Fibroblast of lung (primary cell): ENCODE measurements at regions not wholly inside any gene's neighbourhood (a gene's known extent, or its start where the extent isn't known, plus 50 kb on each side); places are given as distances from the start of the nearest gene placed in this dataset.

Experiments used
- DNase-seq, 2 donors: peaks; one replicate each; pipeline versions ENCODE4 v3.0.0 to v3.0.0-alpha.2; 2010; ENCODE audit warnings: low read depth in 2 of 2
- H2AFZ ChIP-seq: 2 replicates; pipeline ENCODE4 v1.5.1; 2012; ENCODE audit warnings: low read length, control low read depth, inconsistent platforms
- H3K27ac ChIP-seq: 2 replicates; pipeline ENCODE4 v1.5.1; 2011; ENCODE audit warnings: low read length, control low read depth; ENCODE audit not compliant: insufficient read depth
- H3K27me3 ChIP-seq: 2 replicates; pipeline ENCODE4 v1.5.1; 2011; ENCODE audit warnings: mild to moderate bottlenecking, low read length; ENCODE audit not compliant: control insufficient read depth, insufficient read depth
- H3K36me3 ChIP-seq: 2 replicates; pipeline ENCODE4 v1.5.1; 2011; ENCODE audit warnings: low read length; ENCODE audit not compliant: control insufficient read depth, insufficient read depth
- H3K4me1 ChIP-seq: 2 replicates; pipeline ENCODE4 v1.5.1; 2011; ENCODE audit warnings: low read length; ENCODE audit not compliant: control insufficient read depth, insufficient read depth; ENCODE audit errors: extremely low read depth
- H3K4me2 ChIP-seq: 2 replicates; pipeline ENCODE4 v1.5.1; 2011; ENCODE audit warnings: low read length, control low read depth; ENCODE audit not compliant: insufficient read depth; ENCODE audit errors: extremely low read depth
- H3K4me3 ChIP-seq, 4 experiments: fragments of 200-600 bp in 1 of 4; sonication (generic) in 1 of 4; replicated peaks in 1 of 4; 2 replicates each; pipeline ENCODE4 v1.5.1; 2011 to 2016; ENCODE audit warnings: low read length in 4 of 4, low read depth in 3 of 4, mild to moderate bottlenecking in 3 of 4, control low read depth in 2 of 4, inconsistent platforms in 1 of 4, mixed read lengths in 1 of 4; ENCODE audit not compliant: insufficient read depth in 1 of 4; ENCODE audit errors: control extremely low read depth in 1 of 4
- H3K79me2 ChIP-seq: 2 replicates; pipeline ENCODE4 v1.5.1; 2012; ENCODE audit warnings: mild to moderate bottlenecking, low read length, inconsistent platforms; ENCODE audit not compliant: control insufficient read depth, insufficient read depth
- H3K9ac ChIP-seq: 2 replicates; pipeline ENCODE4 v1.5.1; 2011; ENCODE audit warnings: mild to moderate bottlenecking, low read length, control low read depth; ENCODE audit not compliant: insufficient read depth
- H3K9me3 ChIP-seq: 2 replicates; pipeline ENCODE4 v1.5.1; 2012; ENCODE audit warnings: low read depth, low read length; ENCODE audit not compliant: control insufficient read depth, insufficient read depth
- H4K20me1 ChIP-seq: 2 replicates; pipeline ENCODE4 v1.5.1; 2011; ENCODE audit warnings: low read length; ENCODE audit not compliant: control insufficient read depth, insufficient read depth; ENCODE audit errors: extremely low read depth
- EZH2 ChIP-seq: IDR thresholded peaks from 2 replicates; pipeline ENCODE4 v1.5.1; 2012; ENCODE audit warnings: low read length, control low read depth, mild to moderate bottlenecking; ENCODE audit errors: missing control alignments
- TF ChIP-seq, protein P1 (sequence below), 2 donors: IDR thresholded peaks in 1 of 2; conservative IDR thresholded peaks in 1 of 2; 1 replicate in 1 of 2; 2 replicates in 1 of 2; pipeline ENCODE4 v1.5.1; 2011 to 2012; ENCODE audit warnings: low read length in 2 of 2, control low read depth in 1 of 2, inconsistent platforms in 1 of 2, low read depth in 1 of 2, mild to moderate bottlenecking in 1 of 2

DNA sequence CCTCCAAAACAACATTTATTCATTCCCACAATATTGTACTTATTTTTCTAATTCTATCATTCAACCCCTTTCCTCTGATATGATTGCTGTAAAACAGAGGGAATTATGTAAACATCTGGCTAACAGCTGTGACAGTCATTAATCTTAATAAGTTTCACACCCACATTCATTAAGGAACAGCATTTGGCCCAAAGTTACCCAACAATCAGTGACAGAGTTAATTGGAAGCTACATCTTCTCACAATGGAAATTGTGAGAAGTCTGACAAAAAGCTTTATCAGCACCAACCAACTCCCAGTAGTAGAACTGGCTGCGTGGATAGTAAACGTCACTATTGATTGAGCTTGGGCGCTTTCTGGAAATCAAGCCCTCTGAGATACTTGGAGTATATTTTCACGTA, 165.8 kb upstream of the SLC24A5 start:
- H2AFZ ChIP-seq: no peak overlapping the region
- H3K9ac ChIP-seq: no peak overlapping the region
- H3K36me3 ChIP-seq: no peaks in the 10 kb centered on the region
- no peaks in the 10 kb centered on the region for H3K27me3 ChIP-seq
- TF ChIP-seq, protein P1, sequence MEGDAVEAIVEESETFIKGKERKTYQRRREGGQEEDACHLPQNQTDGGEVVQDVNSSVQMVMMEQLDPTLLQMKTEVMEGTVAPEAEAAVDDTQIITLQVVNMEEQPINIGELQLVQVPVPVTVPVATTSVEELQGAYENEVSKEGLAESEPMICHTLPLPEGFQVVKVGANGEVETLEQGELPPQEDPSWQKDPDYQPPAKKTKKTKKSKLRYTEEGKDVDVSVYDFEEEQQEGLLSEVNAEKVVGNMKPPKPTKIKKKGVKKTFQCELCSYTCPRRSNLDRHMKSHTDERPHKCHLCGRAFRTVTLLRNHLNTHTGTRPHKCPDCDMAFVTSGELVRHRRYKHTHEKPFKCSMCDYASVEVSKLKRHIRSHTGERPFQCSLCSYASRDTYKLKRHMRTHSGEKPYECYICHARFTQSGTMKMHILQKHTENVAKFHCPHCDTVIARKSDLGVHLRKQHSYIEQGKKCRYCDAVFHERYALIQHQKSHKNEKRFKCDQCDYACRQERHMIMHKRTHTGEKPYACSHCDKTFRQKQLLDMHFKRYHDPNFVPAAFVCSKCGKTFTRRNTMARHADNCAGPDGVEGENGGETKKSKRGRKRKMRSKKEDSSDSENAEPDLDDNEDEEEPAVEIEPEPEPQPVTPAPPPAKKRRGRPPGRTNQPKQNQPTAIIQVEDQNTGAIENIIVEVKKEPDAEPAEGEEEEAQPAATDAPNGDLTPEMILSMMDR (conservative IDR thresholded peaks at IDR 0.05 in 1 of 2, IDR thresholded peaks at IDR 0.05 in 1 of 2; ENCODE audit: low read depth in 1 of 2, low read length in 2 of 2): no peak
- no peak for TF ChIP-seq EZH2
- no peaks in the 10 kb centered on the region for H3K4me1 ChIP-seq
- no peaks in the 10 kb centered on the region for H4K20me1 ChIP-seq
- no peak overlapping the region for H3K27ac ChIP-seq
- no peaks in the 10 kb centered on the region for H3K9me3 ChIP-seq
- DNase-seq: no peak
- H3K4me2 ChIP-seq: no peak overlapping the region
- no peak overlapping the region for H3K4me3 ChIP-seq
- no peaks in the 10 kb centered on the region for H3K79me2 ChIP-seq

DNA sequence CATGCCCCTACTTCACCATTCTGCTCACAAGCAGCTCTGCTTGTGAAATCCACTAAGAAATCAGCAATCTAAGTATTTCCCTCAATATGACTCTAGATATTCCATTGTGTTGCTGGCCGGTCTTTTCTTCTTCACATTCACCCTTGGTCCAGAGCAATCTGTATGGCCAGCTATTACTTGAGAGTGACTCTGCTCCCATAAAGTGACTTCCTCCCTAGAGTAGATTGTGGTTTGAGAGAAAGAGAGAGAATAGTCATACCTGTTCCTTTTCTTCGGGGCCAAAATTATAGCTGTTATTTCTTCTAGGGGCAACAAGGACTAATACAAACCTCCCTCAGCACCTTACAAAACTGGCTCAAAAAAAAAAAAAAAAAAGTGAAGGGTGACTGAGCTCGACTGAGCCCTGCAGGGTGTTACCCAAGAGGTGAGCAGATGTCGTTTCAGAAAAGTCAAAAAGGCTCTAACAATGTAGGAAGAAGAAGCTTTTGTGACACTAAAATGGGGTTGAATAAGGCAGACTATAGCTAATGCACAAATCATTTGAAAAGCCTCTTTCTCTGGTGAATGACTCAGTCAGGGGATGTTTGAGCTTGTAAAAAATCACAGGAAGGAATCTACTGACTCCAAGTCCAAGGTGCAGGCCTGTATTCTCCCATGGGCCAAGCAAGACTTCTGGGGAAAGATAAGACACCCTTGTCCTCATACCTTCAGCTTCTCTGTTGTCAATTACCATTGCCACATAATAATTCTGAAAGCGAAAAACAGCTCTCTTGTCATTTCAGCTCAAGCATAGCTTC, 161.0 kb upstream of the SLC24A5 start:
- Histone ChIP-seq H3K36me3 (no peaks in the 10 kb centered on the region), H3K9me3 (no peaks in the 10 kb centered on the region), H2AFZ (no peak overlapping the region), H3K9ac (no peak overlapping the region), H3K27me3 (no peaks in the 10 kb centered on the region), H3K79me2 (no peaks in the 10 kb centered on the region), H3K27ac (no peak overlapping the region), H3K4me2 (no peak overlapping the region), H3K4me1 (no peaks in the 10 kb centered on the region), H3K4me3 (no peak overlapping the region), H4K20me1 (no peaks in the 10 kb centered on the region)
- no peak for DNase-seq
- TF ChIP-seq EZH2: no peak
- TF ChIP-seq, protein P1 (conservative IDR thresholded peaks at IDR 0.05 in 1 of 2, IDR thresholded peaks at IDR 0.05 in 1 of 2; ENCODE audit: low read depth in 1 of 2, low read length in 2 of 2): no peak

DNA sequence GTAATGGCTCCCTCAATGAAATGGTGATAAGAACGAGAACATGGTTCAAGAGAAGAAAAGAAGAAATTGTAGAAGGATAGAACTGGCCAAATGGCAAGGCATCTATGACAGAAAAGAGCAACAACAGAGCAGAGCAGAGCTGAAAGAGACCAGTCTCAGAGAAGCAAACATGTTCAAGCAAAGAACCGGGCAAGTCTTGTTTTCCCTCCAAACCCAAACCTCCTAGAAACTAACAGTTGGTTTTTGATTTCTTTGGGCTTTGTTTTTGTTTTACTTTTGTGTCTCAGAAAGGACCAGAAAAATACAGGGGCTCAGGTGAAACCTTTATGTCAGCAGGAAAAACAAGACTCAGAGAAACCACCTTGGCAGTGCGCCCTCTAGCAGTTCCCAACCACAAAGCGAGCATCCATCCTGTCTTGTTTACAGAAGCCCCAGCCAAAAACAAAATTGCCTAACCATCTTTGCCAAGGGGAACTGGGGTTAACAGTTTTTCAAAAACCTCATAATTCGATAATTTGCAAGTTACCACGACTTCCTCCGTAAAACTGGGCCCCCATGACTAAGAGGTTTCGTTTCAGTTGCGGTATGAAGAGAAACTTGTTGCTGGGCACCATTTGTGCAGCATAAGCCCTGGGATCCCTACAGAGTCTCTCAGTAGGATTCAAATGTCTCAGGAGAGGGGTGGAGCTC, 159.2 kb upstream of the SLC24A5 start:
- Histone ChIP-seq H3K36me3 (no peaks in the 10 kb centered on the region), H3K79me2 (no peaks in the 10 kb centered on the region), H2AFZ (no peak overlapping the region), H4K20me1 (no peaks in the 10 kb centered on the region), H3K9ac (no peak overlapping the region), H3K27ac (no peak overlapping the region), H3K4me2 (no peak overlapping the region), H3K4me3 (no peak overlapping the region), H3K9me3 (no peaks in the 10 kb centered on the region), H3K4me1 (no peaks in the 10 kb centered on the region), H3K27me3 (no peaks in the 10 kb centered on the region)
- DNase-seq: no peak
- no peak for TF ChIP-seq EZH2
- TF ChIP-seq, protein P1 (conservative IDR thresholded peaks at IDR 0.05 in 1 of 2, IDR thresholded peaks at IDR 0.05 in 1 of 2; ENCODE audit: low read depth in 1 of 2, low read length in 2 of 2): no peak
